ENCODE measurements at regions not wholly inside any gene's neighbourhood (a gene's known extent, or its start where the extent isn't known, plus 50 kb on each side); places are given as distances from the start of the nearest gene placed in this dataset.

DNA sequence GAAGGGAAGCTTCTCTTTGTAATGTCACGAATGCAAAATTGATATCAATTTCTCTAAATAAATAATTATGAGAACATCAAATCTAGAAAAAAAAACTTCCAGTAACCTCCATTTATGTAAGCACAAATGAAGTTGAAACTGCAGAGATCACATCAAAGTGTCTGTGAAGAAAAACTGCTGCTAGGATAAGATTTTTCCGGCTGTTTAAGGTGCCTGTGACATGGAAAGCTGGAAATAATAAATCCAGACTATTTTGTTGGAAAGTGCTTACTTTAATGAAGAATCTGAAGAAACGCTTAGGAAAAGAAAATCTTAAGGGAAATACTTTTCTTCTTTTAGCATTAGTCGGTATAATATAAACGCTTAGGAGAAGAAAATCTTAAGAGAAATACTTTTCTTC, 57.0 kb downstream of the CHRM3 start:
- TF ChIP-seq, protein P1, sequence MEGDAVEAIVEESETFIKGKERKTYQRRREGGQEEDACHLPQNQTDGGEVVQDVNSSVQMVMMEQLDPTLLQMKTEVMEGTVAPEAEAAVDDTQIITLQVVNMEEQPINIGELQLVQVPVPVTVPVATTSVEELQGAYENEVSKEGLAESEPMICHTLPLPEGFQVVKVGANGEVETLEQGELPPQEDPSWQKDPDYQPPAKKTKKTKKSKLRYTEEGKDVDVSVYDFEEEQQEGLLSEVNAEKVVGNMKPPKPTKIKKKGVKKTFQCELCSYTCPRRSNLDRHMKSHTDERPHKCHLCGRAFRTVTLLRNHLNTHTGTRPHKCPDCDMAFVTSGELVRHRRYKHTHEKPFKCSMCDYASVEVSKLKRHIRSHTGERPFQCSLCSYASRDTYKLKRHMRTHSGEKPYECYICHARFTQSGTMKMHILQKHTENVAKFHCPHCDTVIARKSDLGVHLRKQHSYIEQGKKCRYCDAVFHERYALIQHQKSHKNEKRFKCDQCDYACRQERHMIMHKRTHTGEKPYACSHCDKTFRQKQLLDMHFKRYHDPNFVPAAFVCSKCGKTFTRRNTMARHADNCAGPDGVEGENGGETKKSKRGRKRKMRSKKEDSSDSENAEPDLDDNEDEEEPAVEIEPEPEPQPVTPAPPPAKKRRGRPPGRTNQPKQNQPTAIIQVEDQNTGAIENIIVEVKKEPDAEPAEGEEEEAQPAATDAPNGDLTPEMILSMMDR (IDR thresholded peaks at IDR 0.05; ENCODE audit: insufficient read depth, low read length, poor library complexity, severe bottlenecking): no peak
- no peak for TF ChIP-seq EZH2phosphoT487 (conservative IDR thresholded peaks at IDR 0.05; ENCODE audit: low read length)
